Upper lobe of right lung (tissue), 1 donor: ENCODE measurements at regions not wholly inside any gene's neighbourhood (a gene's known extent, or its start where the extent isn't known, plus 50 kb on each side); places are given as distances from the start of the nearest gene placed in this dataset.

ENCODE experiments used
- ATAC-seq: fragments of 200-7000 bp; cut with Tn5 transposase; one replicate; pipeline ENCODE4 v1.9.1; 2020; ENCODE audit warnings: mild to moderate bottlenecking, moderate library complexity
- DNase-seq: peaks from one replicate; pipeline ENCODE4 v3.0.0-alpha.2; 2020
- H3K27ac ChIP-seq: fragments of 200-600 bp; one replicate; pipeline ENCODE4 v1.8.0; 2022
- H3K27me3 ChIP-seq: fragments of 200-600 bp; one replicate; pipeline ENCODE4 v1.8.0; 2022; ENCODE audit warnings: mild to moderate bottlenecking
- H3K36me3 ChIP-seq: fragments of 200-600 bp; one replicate; pipeline ENCODE4 v1.8.0; 2022
- H3K4me1 ChIP-seq: fragments of 200-600 bp; one replicate; pipeline ENCODE4 v1.8.0; 2022
- H3K4me3 ChIP-seq: fragments of 200-600 bp; one replicate; pipeline ENCODE4 v1.8.0; 2022; ENCODE audit warnings: mild to moderate bottlenecking
- H3K9me3 ChIP-seq: fragments of 200-600 bp; one replicate; pipeline ENCODE4 v1.8.0; 2022
- intact Hi-C: fragments of 100-400 bp; cut with DNase I; formaldehyde crosslinking; loops from one replicate; pipeline ENCODE4 v1.11.0; 2022
- TF ChIP-seq, protein P1 (sequence below): fragments of 200-600 bp; IDR thresholded peaks from one replicate; pipeline ENCODE4 v1.8.0; 2022; ENCODE audit warnings: antibody characterized with exemption
- donor health status: DM: no; HTN: yes; CAD: no; lungs with severe emphysema.

DNA sequence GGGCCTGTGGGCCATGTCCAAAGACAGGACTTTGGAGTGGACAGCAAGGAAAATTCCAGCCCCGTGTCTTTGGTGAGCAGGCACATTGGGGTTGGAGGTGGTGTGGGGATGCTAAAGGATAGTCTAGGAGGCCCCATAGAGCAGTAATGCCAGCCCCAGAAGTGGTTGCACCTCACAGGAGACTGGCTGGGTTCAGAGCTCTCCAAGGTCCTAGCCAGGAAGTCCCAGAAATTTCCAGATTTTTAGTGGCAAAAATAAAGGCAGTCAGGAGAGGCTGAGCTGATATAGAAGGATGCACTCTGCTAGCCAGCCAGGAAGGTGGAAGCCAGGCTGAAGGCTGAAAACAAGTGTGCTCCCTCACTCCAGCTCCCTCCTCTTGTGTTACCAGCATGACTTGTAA is 144.0 kb upstream of the KCND3 start:
- H3K36me3 ChIP-seq: no peaks in the 10 kb centered on the region
- DNase-seq (no peak), ATAC-seq (no peak)

DNA sequence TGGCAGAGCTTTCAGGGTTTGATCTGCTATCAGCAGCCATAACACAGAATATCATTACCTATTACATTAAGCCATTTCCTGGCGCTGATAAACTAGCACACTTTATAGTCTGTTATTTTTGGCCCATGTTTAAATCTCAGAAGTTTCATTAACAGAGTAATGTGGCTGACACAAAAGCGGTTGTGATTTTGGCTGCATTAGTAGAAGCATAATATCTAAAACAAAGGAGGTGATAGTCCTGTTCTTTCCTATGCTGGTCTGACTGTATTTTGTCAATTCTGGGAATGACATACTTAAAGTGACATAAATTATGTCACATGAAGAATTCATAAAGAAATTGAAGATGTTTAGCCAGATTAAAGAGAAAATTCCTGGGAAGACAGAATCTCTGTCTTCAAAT is 151.3 kb upstream of the KCND3 start:
- no peaks in the 10 kb centered on the region for H3K4me1 ChIP-seq
- intact Hi-C loops: no loop called here
- no peak for ATAC-seq

More for the DNA sequence above, 144.0 kb upstream of the KCND3 start:
- Histone ChIP-seq H3K27me3 (no peaks in the 10 kb centered on the region), H3K9me3 (no peaks in the 10 kb centered on the region), H3K4me1 (no peaks in the 10 kb centered on the region), H3K4me3 (no peak overlapping the region), H3K27ac (no peak overlapping the region)
- TF ChIP-seq, protein P1, sequence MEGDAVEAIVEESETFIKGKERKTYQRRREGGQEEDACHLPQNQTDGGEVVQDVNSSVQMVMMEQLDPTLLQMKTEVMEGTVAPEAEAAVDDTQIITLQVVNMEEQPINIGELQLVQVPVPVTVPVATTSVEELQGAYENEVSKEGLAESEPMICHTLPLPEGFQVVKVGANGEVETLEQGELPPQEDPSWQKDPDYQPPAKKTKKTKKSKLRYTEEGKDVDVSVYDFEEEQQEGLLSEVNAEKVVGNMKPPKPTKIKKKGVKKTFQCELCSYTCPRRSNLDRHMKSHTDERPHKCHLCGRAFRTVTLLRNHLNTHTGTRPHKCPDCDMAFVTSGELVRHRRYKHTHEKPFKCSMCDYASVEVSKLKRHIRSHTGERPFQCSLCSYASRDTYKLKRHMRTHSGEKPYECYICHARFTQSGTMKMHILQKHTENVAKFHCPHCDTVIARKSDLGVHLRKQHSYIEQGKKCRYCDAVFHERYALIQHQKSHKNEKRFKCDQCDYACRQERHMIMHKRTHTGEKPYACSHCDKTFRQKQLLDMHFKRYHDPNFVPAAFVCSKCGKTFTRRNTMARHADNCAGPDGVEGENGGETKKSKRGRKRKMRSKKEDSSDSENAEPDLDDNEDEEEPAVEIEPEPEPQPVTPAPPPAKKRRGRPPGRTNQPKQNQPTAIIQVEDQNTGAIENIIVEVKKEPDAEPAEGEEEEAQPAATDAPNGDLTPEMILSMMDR: no peak
- intact Hi-C loops: no loop called here

DNA sequence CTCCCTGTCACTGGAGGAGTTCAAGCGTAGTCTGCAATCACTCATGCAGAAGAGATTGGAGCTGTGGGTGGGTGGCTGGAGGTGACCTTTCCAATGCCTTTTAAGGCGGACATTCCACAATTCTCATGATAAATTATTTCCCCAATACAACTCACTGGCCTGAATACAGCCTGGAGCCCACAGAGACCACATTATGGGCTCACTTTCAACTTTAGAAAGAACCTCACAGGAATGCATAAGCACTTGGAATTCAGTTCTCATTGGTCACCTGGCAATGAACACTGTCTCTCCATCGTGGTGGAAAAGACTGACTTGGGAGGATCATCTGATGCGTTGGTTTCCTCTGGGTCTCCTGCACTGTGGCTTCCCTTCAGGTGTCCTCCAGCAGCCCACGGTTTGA is 151.8 kb upstream of the KCND3 start:
- no peak overlapping the region for H3K27ac ChIP-seq
- intact Hi-C loops: no loop called here
- H3K9me3 ChIP-seq: no peaks in the 10 kb centered on the region
- H3K4me1 ChIP-seq: no peaks in the 10 kb centered on the region
- TF ChIP-seq, protein P1: no peak
- ATAC-seq (no peak), DNase-seq (no peak)
- no peaks in the 10 kb centered on the region for H3K27me3 ChIP-seq
- no peak overlapping the region for H3K4me3 ChIP-seq
- no peaks in the 10 kb centered on the region for H3K36me3 ChIP-seq

More for the DNA sequence above, 151.3 kb upstream of the KCND3 start:
- no peak for DNase-seq
- H3K36me3 ChIP-seq: no peaks in the 10 kb centered on the region
- H3K27me3 ChIP-seq: no peaks in the 10 kb centered on the region
- no peak overlapping the region for H3K27ac ChIP-seq
- TF ChIP-seq, protein P1: no peak
- no peaks in the 10 kb centered on the region for H3K9me3 ChIP-seq
- H3K4me3 ChIP-seq: no peak overlapping the region

DNA sequence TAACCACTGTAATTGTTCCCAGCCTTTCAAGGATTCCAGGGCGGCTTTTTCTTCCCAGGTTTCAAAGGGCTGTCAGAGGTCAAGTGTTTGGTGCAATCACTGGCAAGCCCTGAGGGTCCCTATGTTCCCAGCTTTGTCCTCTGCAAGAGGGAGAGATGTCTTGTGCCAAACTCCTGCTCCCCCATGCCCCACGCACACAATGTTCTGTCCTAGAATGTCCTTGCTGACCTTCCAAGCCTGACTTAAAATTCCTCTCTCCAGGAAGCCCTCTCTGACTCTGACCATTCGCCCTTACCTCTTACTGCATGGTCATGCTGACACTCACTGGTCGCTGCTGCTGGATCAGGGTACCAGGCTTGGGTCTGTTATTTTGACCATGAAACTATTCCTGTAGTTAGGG is 152.5 kb upstream of the KCND3 start:
- intact Hi-C loops: no loop called here
- Histone ChIP-seq H3K36me3 (no peaks in the 10 kb centered on the region), H3K4me3 (no peak overlapping the region), H3K9me3 (no peaks in the 10 kb centered on the region), H3K27me3 (no peaks in the 10 kb centered on the region), H3K4me1 (no peaks in the 10 kb centered on the region), H3K27ac (no peak overlapping the region)
- DNase-seq: no peak
- TF ChIP-seq, protein P1: no peak
- no peak for ATAC-seq

DNA sequence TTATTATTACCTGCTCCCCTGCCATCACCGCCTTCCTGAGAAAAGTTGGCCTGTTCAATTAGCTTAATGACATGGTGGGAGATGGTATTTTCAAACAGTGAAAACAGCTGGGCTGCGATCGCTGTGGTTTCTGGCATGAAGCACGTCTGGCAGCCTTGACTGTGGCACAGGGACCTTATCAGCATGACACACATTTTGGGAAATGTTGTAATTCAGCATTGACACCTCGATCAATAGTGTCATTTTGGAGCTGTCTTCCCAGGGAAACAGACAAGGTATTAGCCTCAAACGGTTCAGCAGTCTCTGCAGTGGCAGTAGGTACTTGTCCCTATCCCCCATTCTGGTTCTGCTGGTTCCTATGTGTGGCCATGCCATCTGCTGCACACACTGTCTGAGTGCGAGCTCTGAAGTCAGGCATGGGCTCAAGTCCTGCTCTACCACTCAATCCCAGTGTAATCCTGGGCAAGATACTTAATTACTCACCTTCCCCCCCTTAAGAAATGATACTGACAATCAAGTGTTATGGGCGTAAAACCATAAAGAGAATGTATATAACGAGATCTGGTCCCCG is 154.5 kb upstream of the KCND3 start:
- TF ChIP-seq, protein P1: no peak
- ATAC-seq: no peak
- Histone ChIP-seq H3K36me3 (no peaks in the 10 kb centered on the region), H3K4me1 (no peaks in the 10 kb centered on the region), H3K27ac (no peak overlapping the region), H3K9me3 (no peaks in the 10 kb centered on the region), H3K27me3 (no peaks in the 10 kb centered on the region), H3K4me3 (no peak overlapping the region)
- intact Hi-C loops: no loop called here
- no peak for DNase-seq
